Left renal pelvis (tissue), 4 donors: ENCODE measurements at regions not wholly inside any gene's neighbourhood (a gene's known extent, or its start where the extent isn't known, plus 50 kb on each side); places are given as distances from the start of the nearest gene placed in this dataset.
"Not testable (repeated sequence)": the region's sequence is repeated elsewhere in the genome, so short reads cannot be mapped to it uniquely, and the experiment has no call there.

ENCODE experiments used
- DNase-seq, 4 donors: peaks; one replicate each; pipeline ENCODE4 v3.0.0-alpha.2; 2013; ENCODE audit warnings: low read depth in 4 of 4, low spot score in 3 of 4

- DNase-seq, result no peak
These were observed 94.7 kb downstream of the NOG start for GRCh38 chr17:56688151-56688550.

- no peak for DNase-seq
These were observed 97.2 kb downstream of the NOG start for GRCh38 chr17:56690441-56691291.

- no peak for DNase-seq
These were observed 101.3 kb downstream of the NOG start for GRCh38 chr17:56694825-56695224.

GRCh38 chr17:56697190-56697589, 103.7 kb downstream of the NOG start:
- no peak for DNase-seq

- peak in 2 of 4 donors; percentile 29 to 36 for DNase-seq
These were observed 105.8 kb downstream of the NOG start for GRCh38 chr17:56699186-56699894.

- DNase-seq, result no peak
These were observed 107.5 kb downstream of the NOG start for GRCh38 chr17:56700919-56701420.

- peak in 1 of 4 donors; percentile 44 for DNase-seq
These were observed 114.1 kb downstream of the NOG start for GRCh38 chr17:56707312-56708219.

- no peak for DNase-seq
These were observed 114.7 kb downstream of the NOG start for GRCh38 chr17:56708220-56708558.

- DNase-seq, result no peak
These were observed 115.3 kb downstream of the NOG start for GRCh38 chr17:56708670-56709410.

- no peak for DNase-seq
These were observed 117.5 kb downstream of the NOG start for GRCh38 chr17:56710986-56711385.

GRCh38 chr17:56715613-56716357, 117.9 kb downstream of the C17orf67 start:
- peak in 3 of 4 donors; percentile 60 to 72 (median 69) for DNase-seq

GRCh38 chr17:56717471-56717870, 116.2 kb downstream of the C17orf67 start:
- no peak for DNase-seq

- no peak for DNase-seq
These were observed 115.2 kb downstream of the C17orf67 start for GRCh38 chr17:56718515-56718914.

GRCh38 chr17:56723421-56723820, 110.3 kb downstream of the C17orf67 start:
- no peak for DNase-seq

GRCh38 chr17:56724664-56725063, 109.1 kb downstream of the C17orf67 start:
- no peak for DNase-seq

GRCh38 chr17:56725144-56725543, 108.6 kb downstream of the C17orf67 start:
- DNase-seq, result no peak

GRCh38 chr17:56727876-56728617, 105.7 kb downstream of the C17orf67 start:
- DNase-seq, result no peak

GRCh38 chr17:56731096-56731495, 102.6 kb downstream of the C17orf67 start:
- not testable (repeated sequence) for DNase-seq

GRCh38 chr17:56733833-56734232, 99.9 kb downstream of the C17orf67 start:
- DNase-seq, result no peak
